OCI-LY7 (cell line): ENCODE measurements at regions not wholly inside any gene's neighbourhood (a gene's known extent, or its start where the extent isn't known, plus 50 kb on each side); places are given as distances from the start of the nearest gene placed in this dataset.

Source experiments
- BruUV-seq: library from RNA; stranded (reverse); fragments of 400-500 nt; replicated peaks from 2 replicates; lab custom pipeline; 2021; lab: Mats Ljungman, UMichigan
- CTCF ChIA-PET: fragments of 300-600 bp; sonication (Branson Sonifier 250); formaldehyde crosslinking; loops from one replicate; lab custom pipeline; 2022; ENCODE audit warnings: antibody characterized with exemption; ENCODE audit not compliant: unreplicated experiment; lab: Charles Lee
- POLR2A ChIA-PET: fragments of 300-600 bp; sonication (Branson Sonifier 250); formaldehyde crosslinking; loops from one replicate; lab custom pipeline; 2022; ENCODE audit warnings: antibody characterized with exemption; lab: Charles Lee
- DNase-seq: peaks from one replicate; pipeline ENCODE4 v3.0.0-alpha.2; 2015; ENCODE audit warnings: low spot score
- H2AFZ ChIP-seq: fragments of 200-600 bp; sonication (generic), shearing (Covaris generic); 2 replicates; pipeline ENCODE4 v1.6.1; 2014; ENCODE audit warnings: mild to moderate bottlenecking, antibody characterized with exemption, low read length, moderate library complexity
- H3K27ac ChIP-seq: fragments of 200-600 bp; sonication (generic); 2 replicates; pipeline ENCODE4 v1.5.1; 2014; ENCODE audit warnings: mixed run types, low read depth, mild to moderate bottlenecking, moderate library complexity, low read length, inconsistent platforms; ENCODE audit not compliant: poor library complexity, severe bottlenecking
- H3K36me3 ChIP-seq: fragments of 200-600 bp; sonication (generic); 2 replicates; pipeline ENCODE4 v1.6.1; 2014; ENCODE audit warnings: mild to moderate bottlenecking, antibody characterized with exemption, low read length, moderate library complexity, mixed read lengths; ENCODE audit not compliant: insufficient read depth
- H3K4me1 ChIP-seq: fragments of 200-600 bp; sonication (generic); 2 replicates; pipeline ENCODE4 v1.5.1; 2014; ENCODE audit warnings: mild to moderate bottlenecking, low read length; ENCODE audit not compliant: insufficient read depth, poor library complexity, severe bottlenecking
- H3K4me2 ChIP-seq: fragments of 200-600 bp; sonication (generic); 2 replicates; pipeline ENCODE4 v1.6.1; 2014; ENCODE audit warnings: mild to moderate bottlenecking, low read length
- H3K4me3 ChIP-seq: fragments of 200-600 bp; sonication (generic); 2 replicates; pipeline ENCODE4 v1.5.1; 2014; ENCODE audit warnings: mild to moderate bottlenecking, low read depth, low read length; ENCODE audit not compliant: poor library complexity, severe bottlenecking
- H3K79me2 ChIP-seq: fragments of 200-600 bp; sonication (generic); 2 replicates; pipeline ENCODE4 v1.6.1; 2016; ENCODE audit warnings: low read depth, mild to moderate bottlenecking, low read length, moderate library complexity, mixed read lengths; ENCODE audit not compliant: insufficient read depth
- H3K9me2 ChIP-seq: fragments of 200-600 bp; sonication (generic); 2 replicates; pipeline ENCODE4 v1.6.1; 2016; ENCODE audit warnings: mild to moderate bottlenecking, low read length, mixed read lengths; ENCODE audit not compliant: insufficient read depth
- H3K9me3 ChIP-seq: fragments of 200-600 bp; sonication (generic); 2 replicates; pipeline ENCODE4 v1.6.1; 2014; ENCODE audit warnings: mild to moderate bottlenecking, mixed run types, low read length, mixed read lengths
- H4K20me1 ChIP-seq: fragments of 200-600 bp; sonication (generic); 2 replicates; pipeline ENCODE4 v1.6.1; 2014; ENCODE audit warnings: mild to moderate bottlenecking, antibody characterized with exemption, low read length, moderate library complexity, mixed read lengths; ENCODE audit not compliant: insufficient read depth
- EZH2phosphoT487 ChIP-seq: fragments of 200-600 bp; sonication (generic); IDR thresholded peaks from 2 replicates; pipeline ENCODE4 v1.6.1; 2018; ENCODE audit warnings: low read depth, borderline replicate concordance, mild to moderate bottlenecking, mixed run types, antibody characterized with exemption, low read length, moderate library complexity, mixed read lengths
- intact Hi-C: fragments of 100-400 bp; cut with micrococcal nuclease; formaldehyde crosslinking; loops from one replicate; pipeline ENCODE4 v1.10.0; 2022; ENCODE audit not compliant: unreplicated experiment
- TF ChIP-seq, protein P1 (sequence below): fragments of 200-600 bp; sonication (generic); conservative IDR thresholded peaks from 2 replicates; pipeline ENCODE4 v1.5.1; 2014; ENCODE audit warnings: mild to moderate bottlenecking, antibody characterized with exemption, low read length, moderate library complexity, mixed read lengths

DNA sequence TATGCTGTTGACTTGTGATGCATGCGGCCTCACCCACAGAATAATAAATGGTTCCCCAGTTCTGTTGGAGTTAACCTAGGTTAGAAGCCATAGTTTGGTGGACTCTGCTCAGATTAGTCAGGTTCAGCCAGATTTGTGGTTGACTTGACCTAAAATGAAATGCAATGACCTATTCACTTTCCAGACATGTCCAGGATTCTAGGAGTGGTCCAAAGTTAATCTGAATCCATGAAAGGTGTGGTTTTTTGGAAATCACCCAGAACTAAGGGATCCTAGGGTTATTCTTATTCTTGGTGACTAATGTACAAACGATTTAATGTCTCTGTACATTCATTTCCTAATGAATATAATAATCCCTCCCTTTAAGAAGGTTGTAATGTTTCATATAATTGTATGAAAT, 88.9 kb upstream of the RBBP8 start:
- ChIA-PET POLR2A (no interaction called here), CTCF (no interaction called here)
- no peaks in the 10 kb centered on the region for H3K36me3 ChIP-seq
- BruUV-seq: no TSS peak
- DNase-seq: no peak
- intact Hi-C loops: no loop called here
- H2AFZ ChIP-seq: no peak overlapping the region
- no peaks in the 10 kb centered on the region for H3K9me2 ChIP-seq
- no peak overlapping the region for H3K27ac ChIP-seq
- H3K9me3 ChIP-seq: no peaks in the 10 kb centered on the region
- H3K4me1 ChIP-seq: no peaks in the 10 kb centered on the region
- no peaks in the 10 kb centered on the region for H3K79me2 ChIP-seq
- TF ChIP-seq, protein P1, sequence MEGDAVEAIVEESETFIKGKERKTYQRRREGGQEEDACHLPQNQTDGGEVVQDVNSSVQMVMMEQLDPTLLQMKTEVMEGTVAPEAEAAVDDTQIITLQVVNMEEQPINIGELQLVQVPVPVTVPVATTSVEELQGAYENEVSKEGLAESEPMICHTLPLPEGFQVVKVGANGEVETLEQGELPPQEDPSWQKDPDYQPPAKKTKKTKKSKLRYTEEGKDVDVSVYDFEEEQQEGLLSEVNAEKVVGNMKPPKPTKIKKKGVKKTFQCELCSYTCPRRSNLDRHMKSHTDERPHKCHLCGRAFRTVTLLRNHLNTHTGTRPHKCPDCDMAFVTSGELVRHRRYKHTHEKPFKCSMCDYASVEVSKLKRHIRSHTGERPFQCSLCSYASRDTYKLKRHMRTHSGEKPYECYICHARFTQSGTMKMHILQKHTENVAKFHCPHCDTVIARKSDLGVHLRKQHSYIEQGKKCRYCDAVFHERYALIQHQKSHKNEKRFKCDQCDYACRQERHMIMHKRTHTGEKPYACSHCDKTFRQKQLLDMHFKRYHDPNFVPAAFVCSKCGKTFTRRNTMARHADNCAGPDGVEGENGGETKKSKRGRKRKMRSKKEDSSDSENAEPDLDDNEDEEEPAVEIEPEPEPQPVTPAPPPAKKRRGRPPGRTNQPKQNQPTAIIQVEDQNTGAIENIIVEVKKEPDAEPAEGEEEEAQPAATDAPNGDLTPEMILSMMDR: no peak
- TF ChIP-seq EZH2phosphoT487: no peak
- no peak overlapping the region for H3K4me3 ChIP-seq
- H4K20me1 ChIP-seq: no peaks in the 10 kb centered on the region
- H3K4me2 ChIP-seq: no peak overlapping the region

DNA sequence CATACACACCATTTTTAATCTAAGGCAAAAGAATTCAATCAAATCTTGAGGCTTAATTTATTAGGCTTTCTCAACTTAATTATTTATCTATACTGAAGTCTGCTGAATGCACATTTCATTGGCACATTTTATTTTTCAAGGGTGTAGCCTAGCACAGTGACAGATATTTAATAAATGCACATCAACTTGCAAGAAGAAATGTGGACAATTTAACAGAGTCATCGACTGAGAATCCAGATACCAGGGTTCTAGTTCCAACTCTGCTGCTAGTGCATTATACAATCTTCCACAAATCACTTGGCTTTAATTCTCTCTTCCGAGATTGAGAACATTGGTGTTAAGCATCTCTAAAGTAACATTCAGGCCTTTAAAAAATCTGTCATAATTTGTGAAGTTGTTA, 88.5 kb upstream of the RBBP8 start:
- DNase-seq: no peak
- H3K27ac ChIP-seq: no peak overlapping the region
- H4K20me1 ChIP-seq: no peaks in the 10 kb centered on the region
- no peak overlapping the region for H3K4me2 ChIP-seq
- H3K4me1 ChIP-seq: no peaks in the 10 kb centered on the region
- no peak overlapping the region for H2AFZ ChIP-seq
- CTCF ChIA-PET: no interaction called here
- H3K9me3 ChIP-seq: no peaks in the 10 kb centered on the region
- POLR2A ChIA-PET: no interaction called here
- no peaks in the 10 kb centered on the region for H3K36me3 ChIP-seq
- BruUV-seq: no TSS peak
- no peaks in the 10 kb centered on the region for H3K79me2 ChIP-seq
- H3K9me2 ChIP-seq: no peaks in the 10 kb centered on the region
- intact Hi-C loops: no loop called here
- H3K4me3 ChIP-seq: no peak overlapping the region
- no peak for TF ChIP-seq EZH2phosphoT487

DNA sequence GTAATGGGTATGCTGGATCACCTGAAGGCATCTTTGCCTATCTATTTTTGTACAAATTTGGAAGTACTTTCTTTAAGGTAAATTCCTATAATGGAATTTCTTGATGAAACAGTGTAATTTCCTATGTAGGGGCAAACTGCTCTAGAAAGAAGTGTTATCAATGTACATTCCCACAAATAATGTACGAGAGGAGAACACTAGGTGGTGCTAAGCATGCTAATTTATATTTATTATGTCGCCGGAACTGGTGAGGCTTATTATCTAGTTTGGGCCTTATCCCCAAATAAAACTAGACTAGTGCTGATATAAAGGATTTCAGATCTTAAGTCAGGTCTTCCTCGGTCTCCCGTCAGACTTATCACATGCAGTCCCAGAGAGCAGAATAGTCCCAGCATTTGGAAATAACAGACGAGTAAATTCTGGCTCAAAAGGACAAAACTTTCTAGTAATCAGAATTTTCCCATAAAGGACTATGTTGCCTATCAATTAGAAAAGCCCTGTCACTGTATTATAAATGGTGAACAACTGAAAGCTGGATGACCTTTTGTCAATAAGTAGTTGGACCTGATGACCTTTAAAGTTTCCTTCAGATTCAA, 86.9 kb upstream of the RBBP8 start:
- Histone ChIP-seq H2AFZ (no peak overlapping the region), H3K79me2 (no peaks in the 10 kb centered on the region), H3K27ac (no peak overlapping the region), H3K9me2 (no peaks in the 10 kb centered on the region), H3K4me1 (no peaks in the 10 kb centered on the region), H3K4me2 (no peak overlapping the region), H4K20me1 (no peaks in the 10 kb centered on the region), H3K4me3 (no peak overlapping the region), H3K36me3 (no peaks in the 10 kb centered on the region), H3K9me3 (no peaks in the 10 kb centered on the region)
- TF ChIP-seq EZH2phosphoT487: no peak
- TF ChIP-seq, protein P1: peak; percentile 80
- BruUV-seq: no TSS peak
- ChIA-PET POLR2A (interaction anchor here (1.0 to 1.2 kb wide), 2 partner anchors 12 to 27 kb away, joined by 3 to 4 read pairs; no protein-coding TSS in a partner anchor), CTCF (no interaction called here)
- peak; percentile 24 for DNase-seq
- intact Hi-C loops: no loop called here
